BLaER1 treated with 17β-estradiol and CSF1 and Interleukin-3, amounts not matched to agents 10 nM and 100 nM (cell line): ENCODE measurements at regions not wholly inside any gene's neighbourhood (a gene's known extent, or its start where the extent isn't known, plus 50 kb on each side); places are given as distances from the start of the nearest gene placed in this dataset.

Experiments used
- H3K27ac ChIP-seq, 11 experiments: shearing (Covaris generic); formaldehyde crosslinking; 2 replicates each; pipeline ENCODE4 v1.8.1; 2022
- H3K27me3 ChIP-seq, 11 experiments: shearing (Covaris generic); formaldehyde crosslinking; 2 replicates each; pipeline ENCODE4 v1.8.1; 2022
- H3K36me3 ChIP-seq, 11 experiments: shearing (Covaris generic); formaldehyde crosslinking; 2 replicates each; pipeline ENCODE4 v1.8.1; 2022
- H3K4me1 ChIP-seq, 10 experiments: shearing (Covaris generic); formaldehyde crosslinking; 2 replicates each; pipeline ENCODE4 v1.8.1; 2022
- H3K4me2 ChIP-seq, 11 experiments: shearing (Covaris generic); formaldehyde crosslinking; 2 replicates each; pipeline ENCODE4 v1.8.1; 2022
- H3K4me3 ChIP-seq, 10 experiments: shearing (Covaris generic); formaldehyde crosslinking; 2 replicates each; pipeline ENCODE4 v1.8.1; 2022
- H3K9ac ChIP-seq, 11 experiments: shearing (Covaris generic); formaldehyde crosslinking; 2 replicates each; pipeline ENCODE4 v1.8.1; 2022
- H3K9me3 ChIP-seq, 11 experiments: shearing (Covaris generic); formaldehyde crosslinking; replicated peaks in 1 of 11; 2 replicates each; pipeline ENCODE4 v1.8.1; 2022
- H4K20me1 ChIP-seq, 11 experiments: shearing (Covaris generic); formaldehyde crosslinking; 2 replicates each; pipeline ENCODE4 v1.8.1; 2022
- Cebpa-rat ChIP-seq, 11 experiments: shearing (Covaris generic); IDR thresholded peaks; 2 replicates each; pipeline ENCODE4 v1.8.1; 2022

GRCh38 chr3:18295171-18295920 lies 129.8 kb downstream of the SATB1 start:
- Histone ChIP-seq H3K36me3 (peaks cover 0 to 10% (median 3%) of the 10 kb centered on the region in 11 experiments; a peak in 3 of 22 replicates), H3K9me3 (peaks cover 32 to 53% (median 36%) of the 10 kb centered on the region in 11 experiments), H3K4me2 (no peak overlapping the region), H3K27me3 (no peaks in the 10 kb centered on the region), H3K4me1 (0 out of 20 replicates have a peak, but pooled peaks cover 0 to 5% (median 0%) of the 10 kb centered on the region in 10 experiments), H3K9ac (no peak overlapping the region), H4K20me1 (no peaks in the 10 kb centered on the region), H3K27ac (0 out of 22 replicates have a peak overlapping the region, but pooled peaks of 1 of the 11 experiments have one; percentile 13), H3K4me3 (no peak overlapping the region)
- no peak for TF ChIP-seq Cebpa-rat (IDR thresholded peaks at IDR 0.05)

GRCh38 chr3:18290157-18290556 lies 135.0 kb downstream of the SATB1 start:
- H4K20me1 ChIP-seq, result no peaks in the 10 kb centered on the region
- H3K4me2 ChIP-seq, result no peak overlapping the region
- no peaks in the 10 kb centered on the region for H3K27me3 ChIP-seq
- peaks cover 4 to 17% (median 6%) of the 10 kb centered on the region in 11 experiments; a peak in 21 of 22 replicates for H3K9me3 ChIP-seq
- no peak overlapping the region for H3K4me3 ChIP-seq
- no peak overlapping the region for H3K27ac ChIP-seq
- H3K9ac ChIP-seq, result no peak overlapping the region
- TF ChIP-seq Cebpa-rat (IDR thresholded peaks at IDR 0.05), result no peak
- peaks cover 0 to 2% (median 0%) of the 10 kb centered on the region in 11 experiments; a peak in 2 of 22 replicates for H3K36me3 ChIP-seq
- 0 out of 20 replicates have a peak, but pooled peaks cover 0 to 5% (median 0%) of the 10 kb centered on the region in 10 experiments for H3K4me1 ChIP-seq

DNA sequence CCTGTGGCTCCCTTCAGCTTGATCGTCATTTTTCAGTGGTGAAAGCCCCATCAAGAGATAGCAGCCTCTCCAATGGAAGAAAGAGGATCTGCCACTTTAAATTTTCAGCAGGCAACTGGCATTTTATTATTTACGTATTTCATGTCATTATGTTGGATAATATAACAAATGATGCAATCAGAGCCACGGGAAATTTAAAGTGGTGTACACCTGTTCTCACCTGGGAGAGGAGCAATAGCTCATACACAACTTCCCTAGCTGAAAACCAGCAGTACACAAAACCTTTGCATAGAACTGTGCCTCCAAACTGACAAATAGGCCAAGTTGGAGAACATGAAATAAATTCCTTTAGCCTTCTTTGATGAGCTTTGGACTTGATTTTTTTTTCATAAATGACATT lies 136.9 kb downstream of the SATB1 start:
- H3K27me3 ChIP-seq, result no peaks in the 10 kb centered on the region
- no peaks in the 10 kb centered on the region for H4K20me1 ChIP-seq
- H3K27ac ChIP-seq, result no peak overlapping the region
- H3K4me3 ChIP-seq, result no peak overlapping the region
- no peaks in the 10 kb centered on the region for H3K4me1 ChIP-seq
- TF ChIP-seq Cebpa-rat (IDR thresholded peaks at IDR 0.05), result no peak
- no peak overlapping the region for H3K9ac ChIP-seq
- H3K36me3 ChIP-seq, result no peaks in the 10 kb centered on the region; a peak in 1 of 22 replicates
- H3K9me3 ChIP-seq, result peaks cover 0 to 12% (median 0%) of the 10 kb centered on the region in 11 experiments; a peak in 4 of 22 replicates
- no peak overlapping the region for H3K4me2 ChIP-seq

- Histone ChIP-seq H3K4me1 (no peaks in the 10 kb centered on the region), H3K36me3 (no peaks in the 10 kb centered on the region), H3K27me3 (no peaks in the 10 kb centered on the region), H4K20me1 (no peaks in the 10 kb centered on the region), H3K4me3 (no peak overlapping the region), H3K9ac (no peak overlapping the region), H3K27ac (no peak overlapping the region), H3K4me2 (no peak overlapping the region), H3K9me3 (peaks cover 0 to 8% (median 4%) of the 10 kb centered on the region in 11 experiments; a peak in 5 of 22 replicates)
- TF ChIP-seq Cebpa-rat (IDR thresholded peaks at IDR 0.05), result no peak
Measured at GRCh38 chr3:18284716-18285115, 140.4 kb downstream of the SATB1 start.

DNA sequence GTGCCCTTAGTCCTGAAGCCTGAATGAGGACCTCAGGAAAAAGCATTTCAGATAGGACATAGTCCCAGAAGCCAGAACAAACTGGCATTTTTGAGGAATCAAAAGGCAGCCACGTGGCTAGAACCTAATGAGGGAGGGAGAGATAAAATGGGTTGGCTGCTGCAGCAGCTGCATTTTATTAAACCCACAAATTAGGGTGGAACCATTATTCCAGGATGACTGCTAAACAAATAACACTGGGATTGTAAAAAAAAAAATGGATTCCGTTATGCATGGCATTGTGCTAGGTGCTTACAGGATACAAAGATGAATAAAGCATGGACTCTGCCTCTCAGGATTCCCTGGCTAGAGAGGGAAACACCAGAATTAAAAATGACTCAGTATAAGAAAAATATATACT lies 141.5 kb downstream of the SATB1 start:
- TF ChIP-seq Cebpa-rat (IDR thresholded peaks at IDR 0.05), result no peak
- H3K27ac ChIP-seq, result no peak overlapping the region
- H3K4me3 ChIP-seq, result no peak overlapping the region
- no peaks in the 10 kb centered on the region for H3K36me3 ChIP-seq
- H3K9ac ChIP-seq, result no peak overlapping the region
- no peaks in the 10 kb centered on the region for H3K27me3 ChIP-seq
- no peaks in the 10 kb centered on the region for H3K4me1 ChIP-seq
- no peaks in the 10 kb centered on the region for H4K20me1 ChIP-seq
- no peak overlapping the region for H3K4me2 ChIP-seq
- peaks cover 0 to 8% (median 4%) of the 10 kb centered on the region in 11 experiments; a peak in 5 of 22 replicates for H3K9me3 ChIP-seq

GRCh38 chr3:18282507-18282906 lies 142.6 kb downstream of the SATB1 start:
- peaks cover 0 to 8% (median 4%) of the 10 kb centered on the region in 11 experiments; a peak in 5 of 22 replicates for H3K9me3 ChIP-seq
- no peak overlapping the region for H3K4me2 ChIP-seq
- H3K36me3 ChIP-seq, result no peaks in the 10 kb centered on the region
- no peak overlapping the region for H3K9ac ChIP-seq
- no peaks in the 10 kb centered on the region for H3K4me1 ChIP-seq
- TF ChIP-seq Cebpa-rat (IDR thresholded peaks at IDR 0.05), result no peak
- no peaks in the 10 kb centered on the region for H4K20me1 ChIP-seq
- no peak overlapping the region for H3K27ac ChIP-seq
- no peak overlapping the region for H3K4me3 ChIP-seq
- no peaks in the 10 kb centered on the region for H3K27me3 ChIP-seq

DNA sequence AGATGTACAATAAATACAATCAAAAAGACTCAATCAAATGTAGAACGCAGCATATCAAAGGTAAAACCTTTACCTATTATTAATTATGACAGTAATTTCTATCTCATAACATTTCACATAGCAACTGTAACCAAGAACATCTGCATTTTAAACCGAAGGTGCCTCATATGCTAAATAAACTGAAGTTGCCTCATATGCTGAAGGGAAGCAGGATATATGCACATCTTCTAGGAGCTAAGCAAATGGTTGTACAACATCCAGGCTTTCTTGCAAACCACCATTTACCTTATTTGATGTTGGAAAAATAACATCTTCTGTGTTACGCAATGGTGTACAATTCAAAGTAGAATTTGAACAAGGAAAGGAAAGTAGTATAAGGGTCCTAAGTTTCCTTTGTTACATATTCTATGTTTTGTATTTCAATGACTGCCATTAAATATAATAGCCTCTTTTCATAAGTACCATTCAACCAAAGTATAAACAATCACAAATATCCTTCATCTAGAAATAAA lies 145.9 kb downstream of the SATB1 start:
- H3K27ac ChIP-seq, result no peak overlapping the region
- no peaks in the 10 kb centered on the region for H3K4me1 ChIP-seq
- no peaks in the 10 kb centered on the region for H4K20me1 ChIP-seq
- H3K4me3 ChIP-seq, result no peak overlapping the region
- H3K9ac ChIP-seq, result no peak overlapping the region
- peak in 1 of 11 experiments; percentile 49; a peak in 2 of 22 replicates for TF ChIP-seq Cebpa-rat (IDR thresholded peaks at IDR 0.05)
- H3K9me3 ChIP-seq, result peaks cover 0 to 8% (median 4%) of the 10 kb centered on the region in 11 experiments; a peak in 5 of 22 replicates
- H3K27me3 ChIP-seq, result no peaks in the 10 kb centered on the region
- no peaks in the 10 kb centered on the region for H3K36me3 ChIP-seq
- no peak overlapping the region for H3K4me2 ChIP-seq

DNA sequence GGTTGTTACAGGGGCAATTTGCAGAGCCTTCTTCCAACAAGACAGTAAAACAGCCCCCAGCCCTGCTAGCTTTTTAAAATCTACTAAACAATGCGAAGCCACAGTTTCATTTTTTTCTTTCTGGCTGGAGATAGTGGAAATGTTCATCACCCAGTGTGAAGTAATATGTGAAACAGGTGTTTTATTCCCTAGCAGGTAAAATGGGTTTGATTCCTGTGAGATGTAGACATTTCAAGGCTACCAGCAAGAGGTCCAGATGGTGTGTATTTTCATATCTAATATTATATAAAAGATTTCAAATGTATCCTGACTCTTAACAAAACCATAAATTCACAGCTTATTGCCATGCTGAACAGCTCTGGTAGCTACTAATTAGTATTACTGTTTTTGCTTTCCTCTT lies 160.3 kb downstream of the SATB1 start:
- H3K9ac ChIP-seq, result no peak overlapping the region
- H3K4me1 ChIP-seq, result no peaks in the 10 kb centered on the region; a peak in 1 of 20 replicates
- no peak overlapping the region for H3K4me3 ChIP-seq
- no peak overlapping the region for H3K4me2 ChIP-seq
- no peaks in the 10 kb centered on the region for H3K27me3 ChIP-seq
- no peaks in the 10 kb centered on the region for H3K36me3 ChIP-seq
- no peak overlapping the region for H3K27ac ChIP-seq
- H4K20me1 ChIP-seq, result no peaks in the 10 kb centered on the region
- no peak for TF ChIP-seq Cebpa-rat (IDR thresholded peaks at IDR 0.05)
- peaks cover 0 to 15% (median 8%) of the 10 kb centered on the region in 11 experiments; a peak in 9 of 22 replicates for H3K9me3 ChIP-seq

- Histone ChIP-seq H3K9ac (no peak overlapping the region), H3K27me3 (no peaks in the 10 kb centered on the region), H3K4me2 (0 out of 22 replicates have a peak overlapping the region, but pooled peaks of 1 of the 11 experiments have one; percentile 5), H3K4me1 (no peaks in the 10 kb centered on the region; a peak in 1 of 20 replicates), H3K36me3 (no peaks in the 10 kb centered on the region), H3K4me3 (no peak overlapping the region), H3K9me3 (peaks cover 0 to 17% (median 8%) of the 10 kb centered on the region in 11 experiments; a peak in 9 of 22 replicates), H3K27ac (no peak overlapping the region), H4K20me1 (no peaks in the 10 kb centered on the region)
- no peak for TF ChIP-seq Cebpa-rat (IDR thresholded peaks at IDR 0.05)
Measured at GRCh38 chr3:18264361-18264760, 160.8 kb downstream of the SATB1 start.
